ENCODE measurements at regions not wholly inside any gene's neighbourhood (a gene's known extent, or its start where the extent isn't known, plus 50 kb on each side); places are given as distances from the start of the nearest gene placed in this dataset.

DNA sequence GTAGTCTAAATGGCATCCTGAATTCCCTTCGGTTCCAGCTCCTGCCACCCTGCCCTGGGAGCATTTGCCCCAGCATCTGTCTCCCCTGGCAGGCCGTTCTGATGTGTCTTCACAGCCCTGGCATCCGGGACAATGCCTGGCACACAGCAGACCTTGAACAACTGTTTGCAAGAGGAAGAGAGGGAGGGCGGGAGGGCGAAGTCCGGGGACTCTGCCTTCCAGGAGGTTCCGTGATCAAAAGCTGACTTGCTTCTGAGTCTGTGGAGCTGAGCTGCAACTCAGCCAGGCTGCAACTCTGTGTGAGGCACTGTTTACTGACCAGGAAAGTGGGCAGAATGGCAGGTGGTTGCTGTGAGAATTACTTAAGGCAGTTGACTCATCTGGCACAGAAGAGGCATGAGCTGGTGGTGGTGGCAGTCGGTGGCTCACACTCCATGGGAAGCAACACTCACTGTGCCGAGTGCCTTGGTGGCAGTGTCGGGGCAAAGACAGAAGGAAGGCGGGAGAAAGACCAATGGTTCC lies 61.1 kb upstream of the DLK1 start:
- TF ChIP-seq, protein P1, sequence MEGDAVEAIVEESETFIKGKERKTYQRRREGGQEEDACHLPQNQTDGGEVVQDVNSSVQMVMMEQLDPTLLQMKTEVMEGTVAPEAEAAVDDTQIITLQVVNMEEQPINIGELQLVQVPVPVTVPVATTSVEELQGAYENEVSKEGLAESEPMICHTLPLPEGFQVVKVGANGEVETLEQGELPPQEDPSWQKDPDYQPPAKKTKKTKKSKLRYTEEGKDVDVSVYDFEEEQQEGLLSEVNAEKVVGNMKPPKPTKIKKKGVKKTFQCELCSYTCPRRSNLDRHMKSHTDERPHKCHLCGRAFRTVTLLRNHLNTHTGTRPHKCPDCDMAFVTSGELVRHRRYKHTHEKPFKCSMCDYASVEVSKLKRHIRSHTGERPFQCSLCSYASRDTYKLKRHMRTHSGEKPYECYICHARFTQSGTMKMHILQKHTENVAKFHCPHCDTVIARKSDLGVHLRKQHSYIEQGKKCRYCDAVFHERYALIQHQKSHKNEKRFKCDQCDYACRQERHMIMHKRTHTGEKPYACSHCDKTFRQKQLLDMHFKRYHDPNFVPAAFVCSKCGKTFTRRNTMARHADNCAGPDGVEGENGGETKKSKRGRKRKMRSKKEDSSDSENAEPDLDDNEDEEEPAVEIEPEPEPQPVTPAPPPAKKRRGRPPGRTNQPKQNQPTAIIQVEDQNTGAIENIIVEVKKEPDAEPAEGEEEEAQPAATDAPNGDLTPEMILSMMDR (IDR thresholded peaks at IDR 0.05), result no peak
- no peak for TF ChIP-seq POLR2A (IDR thresholded peaks at IDR 0.05)
- no peak for TF ChIP-seq EP300 (IDR thresholded peaks at IDR 0.05)

All from tibial nerve (tissue), 4 donors.